Ecto neural progenitor cell (in vitro differentiated cells): ENCODE measurements at regions not wholly inside any gene's neighbourhood (a gene's known extent, or its start where the extent isn't known, plus 50 kb on each side); places are given as distances from the start of the nearest gene placed in this dataset.

Experiments used
- DNase-seq: peaks from one replicate; pipeline ENCODE4 v3.0.0-alpha.2; 2018; ENCODE audit warnings: low spot score

DNA sequence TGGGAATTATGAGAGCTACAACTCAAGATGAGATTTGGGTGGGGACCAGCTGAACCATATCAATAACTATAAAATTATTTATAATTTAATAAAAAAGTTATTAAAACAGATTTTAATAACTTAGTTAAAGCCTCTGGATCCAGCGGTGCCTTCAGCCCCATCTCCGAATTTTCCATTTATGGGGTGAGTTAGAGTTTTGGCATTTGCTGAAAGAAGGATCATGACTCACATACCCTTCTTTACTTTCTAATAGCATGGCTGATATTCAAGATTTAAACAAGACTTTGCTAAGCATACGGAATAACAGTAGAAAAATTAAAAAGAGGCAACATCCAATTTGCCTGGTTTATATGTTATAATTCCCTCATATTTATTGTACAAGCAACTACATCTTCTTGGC, 94.5 kb downstream of the RDH14 start:
- DNase-seq = no peak

GRCh38 chr2:18464913-18465312, 95.5 kb downstream of the RDH14 start:
- no peak for DNase-seq

GRCh38 chr2:18456026-18456425, 104.4 kb downstream of the RDH14 start:
- DNase-seq = no peak

DNA sequence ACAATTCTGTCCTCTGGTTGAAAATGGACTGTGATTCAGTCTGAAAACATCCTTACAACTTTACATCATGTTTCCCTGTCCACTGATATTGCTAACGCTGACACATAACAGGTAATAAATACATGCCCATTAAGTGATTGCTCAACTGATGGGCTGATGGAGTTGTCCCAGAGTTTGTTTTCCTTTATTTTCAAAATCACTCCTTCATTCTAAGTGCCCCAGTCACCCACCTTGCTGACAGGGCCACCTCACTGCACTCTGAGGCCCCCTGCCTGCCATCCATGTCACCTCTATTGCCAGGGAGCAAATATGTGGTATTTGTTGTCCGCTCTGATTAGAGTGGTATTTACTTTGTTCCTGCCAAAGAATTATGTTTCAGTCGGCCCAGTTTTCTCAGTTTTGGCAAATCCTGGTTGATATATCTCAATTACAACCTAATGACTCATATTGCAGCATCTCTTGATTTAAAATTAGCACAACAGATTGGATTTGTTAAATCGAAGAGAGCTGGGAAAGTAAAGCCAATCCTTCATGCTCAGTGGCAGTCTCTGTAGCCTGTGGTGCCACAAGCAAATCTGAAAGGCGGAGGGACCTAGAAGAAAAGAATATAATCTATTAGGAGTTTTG, 105.1 kb downstream of the RDH14 start:
- no peak for DNase-seq

DNA sequence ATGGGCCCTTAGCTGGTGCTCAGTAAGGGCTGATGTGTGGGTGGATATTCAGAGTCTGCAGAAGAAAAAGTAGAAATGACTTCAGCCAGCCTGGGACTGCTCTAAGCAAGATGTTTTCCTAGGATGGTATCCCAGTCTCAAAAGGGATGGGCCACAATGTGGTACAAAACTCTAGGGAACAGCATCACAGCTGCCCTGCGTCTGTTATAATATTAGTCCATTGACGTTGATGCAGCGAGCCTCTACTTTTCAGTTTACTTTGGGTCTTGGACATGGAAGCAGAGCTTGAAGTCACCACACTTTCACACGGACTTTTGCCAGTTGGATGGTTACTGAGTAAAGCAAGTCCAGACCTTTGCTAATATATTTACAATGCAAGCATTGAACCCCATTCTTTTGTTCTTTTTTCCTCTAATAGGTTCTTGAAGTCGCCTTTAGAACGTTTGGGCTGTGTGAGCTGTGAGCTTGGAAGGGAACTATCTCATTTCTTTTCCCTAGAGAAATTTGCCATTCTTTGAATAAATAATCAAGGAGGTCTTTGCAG, 105.7 kb downstream of the RDH14 start:
- DNase-seq = no peak

DNA sequence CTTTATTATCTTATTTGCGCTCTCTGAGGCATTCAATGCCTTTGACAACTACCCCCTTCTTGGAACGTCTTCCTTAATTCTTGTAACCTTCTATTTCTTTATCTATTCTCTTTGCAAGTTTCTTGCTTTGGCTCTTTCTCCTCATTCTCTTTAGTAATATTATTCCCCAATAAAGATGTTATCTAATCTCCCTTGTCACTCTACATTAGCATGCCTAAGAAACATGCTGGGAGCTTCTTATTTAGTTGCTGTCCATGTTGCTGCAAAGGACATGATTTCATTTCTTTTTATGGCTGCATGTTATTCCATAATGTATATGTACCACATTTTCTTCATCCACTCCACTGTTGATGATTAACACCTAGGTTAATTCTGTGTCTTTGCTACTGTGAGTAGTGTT, 113.7 kb downstream of the RDH14 start:
- no peak for DNase-seq

DNA sequence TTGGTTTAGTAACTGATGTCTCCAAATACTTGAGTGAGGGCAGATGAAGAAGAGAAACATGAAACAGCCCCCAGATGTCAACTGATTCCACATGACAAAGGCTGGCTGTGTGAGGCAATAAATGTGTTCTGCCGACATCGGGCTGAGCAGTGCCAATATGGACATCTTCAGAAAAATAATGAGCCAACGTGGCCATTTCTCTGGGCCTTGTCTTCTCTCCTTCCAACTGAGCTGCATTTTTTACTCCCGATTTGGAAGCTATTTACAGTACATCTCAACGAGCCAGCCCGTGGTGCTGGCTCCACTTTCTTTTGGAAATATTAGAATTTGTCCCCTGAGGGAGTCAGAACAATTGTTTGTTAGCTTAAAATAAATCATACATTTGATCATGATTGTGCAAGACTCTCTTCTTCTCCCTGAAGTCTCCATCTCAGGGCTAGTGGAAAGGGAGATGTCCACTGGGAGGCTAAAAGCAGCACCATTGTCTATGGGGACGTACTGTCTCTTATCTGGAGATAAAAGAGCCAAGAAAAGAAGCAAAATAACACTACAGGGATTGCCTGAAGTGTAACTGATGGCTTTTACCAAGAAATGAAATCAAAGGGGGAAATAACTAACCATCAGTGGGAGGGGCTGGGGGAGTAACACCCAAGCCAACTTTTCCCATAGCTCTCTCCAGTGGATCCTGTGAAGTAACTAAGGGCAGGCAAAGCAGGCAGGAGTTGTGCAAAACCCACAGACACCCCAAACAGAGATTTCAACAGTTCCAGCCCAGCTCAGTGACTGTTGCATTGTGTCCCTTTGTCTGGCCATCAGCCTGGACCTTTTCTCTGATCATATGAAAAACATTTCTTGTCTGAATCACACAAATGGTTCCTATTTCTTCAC, 114.8 kb downstream of the RDH14 start:
- no peak for DNase-seq

- DNase-seq = no peak
These were observed 115.6 kb downstream of the RDH14 start for GRCh38 chr2:18444806-18445205.

DNA sequence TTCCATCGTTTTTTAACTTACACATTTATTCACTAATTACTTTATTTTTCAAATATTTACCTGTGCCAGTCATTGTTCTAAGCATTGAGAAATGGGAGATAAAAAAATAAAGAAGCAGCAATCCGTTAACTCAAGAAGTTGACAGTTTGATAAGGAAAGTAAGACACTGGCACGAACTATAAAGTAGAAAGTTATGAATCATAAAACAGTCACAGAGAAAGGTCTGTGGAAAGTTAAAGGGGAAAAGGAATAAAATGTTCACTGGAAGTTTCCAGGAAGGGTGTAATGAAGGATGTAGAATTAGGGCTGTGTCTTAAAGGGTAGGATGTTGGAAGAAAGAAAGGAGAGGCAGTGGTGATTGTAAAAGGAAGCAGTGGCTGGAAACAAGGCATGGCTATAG, 118.9 kb downstream of the RDH14 start:
- no peak for DNase-seq

GRCh38 chr2:18440777-18441176, 119.7 kb downstream of the RDH14 start:
- no peak for DNase-seq

DNA sequence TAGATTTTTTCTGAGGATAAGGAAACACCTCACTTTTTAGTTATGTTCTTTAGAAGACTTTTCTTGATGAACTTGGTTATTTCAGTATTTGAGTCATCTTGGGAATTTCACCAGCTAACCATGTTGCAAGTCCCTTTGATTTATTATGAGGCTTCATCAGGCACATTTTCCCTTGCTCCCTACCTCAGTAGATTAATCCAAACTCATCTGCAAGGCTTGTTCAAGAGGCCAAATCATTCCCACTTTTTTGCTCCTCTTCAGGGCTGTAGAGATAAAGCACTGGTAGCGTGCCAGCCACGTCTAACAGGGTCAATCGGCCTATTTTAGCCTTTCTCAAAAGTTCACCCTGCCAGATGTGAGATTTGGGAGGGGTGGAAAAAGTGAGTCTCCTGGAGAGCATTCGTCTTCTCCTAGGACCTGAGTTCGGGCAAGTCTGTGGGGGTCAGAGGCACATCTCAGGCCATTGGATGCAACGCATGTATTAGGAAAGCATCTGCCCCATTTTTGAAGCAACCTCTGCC, 120.3 kb downstream of the RDH14 start:
- DNase-seq = no peak

DNA sequence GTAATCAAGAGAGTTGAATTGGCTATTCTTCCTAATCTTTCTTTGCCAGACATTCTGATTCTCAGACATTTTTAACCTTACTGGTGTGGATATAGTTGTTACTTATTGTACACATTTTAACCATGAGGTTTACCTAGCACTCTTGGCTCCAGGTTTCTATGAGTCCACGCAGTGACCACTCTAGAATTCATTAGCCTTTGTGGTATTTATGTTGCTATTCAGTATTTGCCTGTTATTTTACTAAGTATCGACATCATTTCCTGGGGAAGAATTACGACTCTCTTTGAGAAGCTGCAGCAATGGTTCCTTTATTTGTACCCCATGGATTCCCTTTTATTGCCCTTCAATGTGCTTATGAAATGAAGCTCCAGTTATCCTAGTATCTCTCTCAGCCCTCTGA, 120.7 kb downstream of the RDH14 start:
- no peak for DNase-seq

DNA sequence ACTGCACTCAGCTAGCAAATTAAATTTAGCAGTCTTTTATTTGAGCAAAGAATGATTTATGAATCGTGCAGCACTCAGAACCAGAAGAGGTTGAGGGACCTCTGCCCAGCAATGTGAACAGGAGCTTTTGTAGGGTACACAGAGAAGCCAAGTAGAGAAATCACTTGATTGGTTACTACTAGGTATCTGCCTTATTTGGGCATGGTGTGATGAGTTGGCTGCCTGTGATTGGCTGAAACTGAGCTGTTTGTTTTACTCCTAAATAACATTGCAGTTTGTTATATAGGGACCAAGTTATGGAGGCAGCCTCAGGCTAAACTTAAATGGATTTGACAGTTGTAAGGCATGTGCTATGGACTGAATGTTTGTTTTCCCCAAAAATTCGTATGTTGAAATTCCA, 122.5 kb downstream of the RDH14 start:
- DNase-seq = no peak

DNA sequence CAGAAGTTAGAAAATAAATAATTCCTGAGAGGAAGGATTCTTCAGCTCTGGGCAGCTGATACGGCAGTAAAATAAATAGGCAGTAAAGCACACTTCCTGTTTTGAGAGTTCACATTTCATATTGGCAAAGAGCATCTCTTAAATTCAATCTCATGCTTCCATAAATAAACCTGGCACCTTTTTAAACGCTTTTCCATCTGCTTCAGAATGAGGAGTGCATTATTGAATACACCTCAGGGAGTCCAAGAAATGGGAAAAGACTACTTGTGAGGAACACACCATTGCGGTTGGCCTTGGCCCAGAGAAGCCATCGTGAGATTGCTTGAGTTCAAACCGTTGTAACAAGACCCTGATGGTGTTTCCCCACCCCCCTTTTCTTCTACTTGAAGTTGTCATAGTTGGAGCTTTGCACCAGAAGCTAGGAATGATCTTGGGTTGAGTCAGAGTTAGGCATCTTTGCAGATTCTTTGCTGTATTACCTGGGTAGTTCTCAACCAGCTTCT, 123.9 kb downstream of the RDH14 start:
- DNase-seq = no peak

- DNase-seq = no peak
These were observed 124.9 kb downstream of the RDH14 start for GRCh38 chr2:18435426-18436037.

- no peak for DNase-seq
These were observed 126.6 kb downstream of the RDH14 start for GRCh38 chr2:18433872-18434271.

- peak; percentile 53 for DNase-seq
These were observed 127.5 kb downstream of the RDH14 start for GRCh38 chr2:18432999-18433398.

DNA sequence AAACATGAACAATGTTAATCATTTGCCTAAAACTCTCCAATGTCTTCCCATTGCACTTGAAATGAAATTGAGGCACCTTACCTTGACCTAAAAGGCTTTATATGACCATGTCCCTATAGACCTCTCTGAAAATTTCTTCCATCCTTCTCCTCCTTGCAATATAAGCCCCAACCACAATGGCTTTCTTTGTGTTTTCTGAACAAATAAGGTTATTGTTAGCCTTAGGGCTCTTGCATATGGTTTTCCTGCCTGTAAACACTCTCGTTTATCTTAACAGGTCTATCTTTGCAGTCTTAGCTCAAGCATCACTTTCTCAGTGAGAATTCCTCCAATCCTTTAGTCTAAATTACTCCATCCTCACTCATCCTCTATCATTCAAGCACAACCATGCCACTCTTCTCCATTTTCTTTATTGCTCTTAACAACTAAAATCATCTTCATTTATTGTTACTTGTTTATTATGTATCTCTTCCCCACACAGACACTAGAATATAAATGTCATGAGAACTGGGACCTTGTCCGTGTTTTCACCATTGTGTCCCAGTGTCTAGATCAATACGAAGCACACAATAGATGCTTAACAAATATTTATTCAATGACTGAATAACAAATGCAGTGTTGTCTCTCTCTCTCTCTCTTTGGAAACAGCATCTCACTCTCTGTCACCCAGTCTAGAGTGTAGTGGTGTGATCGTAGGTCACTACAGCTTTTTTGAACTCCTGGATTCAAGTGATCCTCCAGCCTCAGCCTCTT, 129.3 kb downstream of the RDH14 start:
- DNase-seq = no peak

DNA sequence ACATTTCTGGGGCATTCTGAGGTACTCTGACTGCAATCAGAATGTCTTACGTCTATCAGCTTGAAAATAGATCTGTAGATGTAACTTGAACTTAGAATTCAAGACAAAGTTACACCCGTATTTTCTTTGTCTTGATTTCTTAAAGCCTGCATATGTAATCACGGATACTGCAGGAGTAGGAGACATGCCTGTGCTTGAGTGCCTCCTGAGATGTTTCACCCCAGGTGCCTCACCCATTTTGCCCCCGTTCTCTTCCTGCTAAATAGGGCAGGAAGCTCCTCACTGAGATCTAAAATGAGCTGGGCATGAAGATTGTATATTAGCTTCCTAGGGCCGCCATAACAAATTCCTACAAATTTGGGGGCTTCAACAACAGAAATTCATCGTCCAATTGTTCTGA, 131.9 kb downstream of the RDH14 start:
- no peak for DNase-seq

- no peak for DNase-seq
These were observed 132.7 kb downstream of the RDH14 start for GRCh38 chr2:18427762-18428161.

GRCh38 chr2:18426174-18426573, 134.3 kb downstream of the RDH14 start:
- DNase-seq = no peak

- DNase-seq = no peak
These were observed 135.2 kb downstream of the RDH14 start for GRCh38 chr2:18425210-18425703.
